GM21825 (cell line): ENCODE measurements at regions not wholly inside any gene's neighbourhood (a gene's known extent, or its start where the extent isn't known, plus 50 kb on each side); places are given as distances from the start of the nearest gene placed in this dataset.
"Not testable (repeated sequence)": the region's sequence is repeated elsewhere in the genome, so short reads cannot be mapped to it uniquely, and the experiment has no call there.

Source experiments
- ATAC-seq: cut with Tn5 transposase; IDR thresholded peaks from one replicate; pipeline ENCODE4 v1.9.1; 2021; ENCODE audit warnings: mild to moderate bottlenecking, moderate library complexity; ENCODE audit not compliant: unreplicated experiment

- ATAC-seq = no peak
Observed at GRCh38 chr16:86245895-86246294, 264.4 kb upstream of the FOXF1 start.

- ATAC-seq = no peak
Observed at GRCh38 chr16:86248310-86248905, 261.9 kb upstream of the FOXF1 start.

GRCh38 chr16:86249631-86250030, 260.7 kb upstream of the FOXF1 start:
- no peak for ATAC-seq

- no peak for ATAC-seq
Observed at GRCh38 chr16:86251682-86252081, 258.6 kb upstream of the FOXF1 start.

- ATAC-seq = no peak
Observed at GRCh38 chr16:86252596-86252995, 257.7 kb upstream of the FOXF1 start.

- no peak for ATAC-seq
Observed at GRCh38 chr16:86255966-86256365, 254.4 kb upstream of the FOXF1 start.

GRCh38 chr16:86256995-86257394, 253.3 kb upstream of the FOXF1 start:
- no peak for ATAC-seq

GRCh38 chr16:86257546-86257945, 252.8 kb upstream of the FOXF1 start:
- no peak for ATAC-seq

GRCh38 chr16:86258713-86259112, 251.6 kb upstream of the FOXF1 start:
- ATAC-seq = no peak

- no peak for ATAC-seq
Observed at GRCh38 chr16:86259499-86259898, 250.8 kb upstream of the FOXF1 start.

GRCh38 chr16:86261379-86261778, 248.9 kb upstream of the FOXF1 start:
- ATAC-seq = no peak

GRCh38 chr16:86267657-86268056, 242.7 kb upstream of the FOXF1 start:
- not testable (repeated sequence) for ATAC-seq

- ATAC-seq = no peak
Observed at GRCh38 chr16:86270696-86271095, 239.6 kb upstream of the FOXF1 start.

GRCh38 chr16:86272744-86273143, 237.6 kb upstream of the FOXF1 start:
- no peak for ATAC-seq

GRCh38 chr16:86277221-86277620, 233.1 kb upstream of the FOXF1 start:
- ATAC-seq = no peak

GRCh38 chr16:86277859-86278258, 232.5 kb upstream of the FOXF1 start:
- ATAC-seq = not testable (repeated sequence)

- no peak for ATAC-seq
Observed at GRCh38 chr16:86281421-86281820, 228.9 kb upstream of the FOXF1 start.

- ATAC-seq = no peak
Observed at GRCh38 chr16:86283944-86284343, 226.4 kb upstream of the FOXF1 start.

GRCh38 chr16:86285421-86285820, 224.9 kb upstream of the FOXF1 start:
- ATAC-seq = no peak

- ATAC-seq = no peak
Observed at GRCh38 chr16:86285938-86286921, 224.1 kb upstream of the FOXF1 start.

- ATAC-seq = no peak
Observed at GRCh38 chr16:86286991-86287663, 223.2 kb upstream of the FOXF1 start.
